ENCODE measurements at regions not wholly inside any gene's neighbourhood (a gene's known extent, or its start where the extent isn't known, plus 50 kb on each side); places are given as distances from the start of the nearest gene placed in this dataset.

DNA sequence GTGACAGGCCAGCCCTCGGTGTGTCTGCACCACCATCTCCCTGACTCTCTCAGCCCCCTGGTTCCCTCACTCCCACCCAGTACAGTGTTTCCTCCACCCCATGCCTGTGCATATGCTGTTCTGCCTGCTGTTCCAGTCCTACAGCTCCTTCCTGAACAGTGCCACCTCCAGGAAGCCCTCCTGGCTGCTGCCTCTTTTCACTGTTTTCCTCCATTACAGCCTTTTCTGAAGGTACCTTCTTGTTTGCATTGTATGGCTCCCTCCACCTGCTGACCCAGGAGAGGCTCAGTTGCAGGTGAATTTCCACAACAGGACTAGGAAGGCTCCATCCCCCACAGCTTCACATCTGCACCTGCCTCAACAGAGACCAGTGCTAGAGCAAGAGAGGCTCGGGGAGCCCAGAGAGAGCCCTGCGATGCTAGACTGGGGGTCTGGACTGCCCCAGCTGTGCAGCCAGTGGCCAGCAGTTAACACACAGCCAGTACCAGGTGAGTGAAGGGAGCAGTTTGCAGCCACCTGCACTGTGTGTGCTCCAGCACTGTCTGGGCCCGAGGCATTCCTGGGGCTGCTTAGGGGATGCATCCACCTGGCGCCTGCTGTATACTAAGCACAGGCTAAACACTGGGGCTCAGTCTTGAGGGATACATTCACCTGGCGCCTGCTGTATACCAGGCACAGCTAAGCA is 92.0 kb downstream of the ADRA2C start:
- CTCF ChIA-PET = no interaction called here
- H3K27ac Mint-ChIP-seq = no peak overlapping the region
- POLR2A ChIA-PET = no interaction called here
- no peak overlapping the region for H3K4me3 Mint-ChIP-seq
- no peaks in the 10 kb centered on the region for H3K4me1 Mint-ChIP-seq (ENCODE audit: low read depth)
- ATAC-seq (no peak), DNase-seq (no peak)
- peaks cover 12% of the 10 kb centered on the region for H3K27me3 Mint-ChIP-seq
- H3K36me3 Mint-ChIP-seq (ENCODE audit: low read depth) = no peaks in the 10 kb centered on the region
- intact Hi-C loops (cut with micrococcal nuclease) = no loop called here
- TF ChIP-seq, protein P1, sequence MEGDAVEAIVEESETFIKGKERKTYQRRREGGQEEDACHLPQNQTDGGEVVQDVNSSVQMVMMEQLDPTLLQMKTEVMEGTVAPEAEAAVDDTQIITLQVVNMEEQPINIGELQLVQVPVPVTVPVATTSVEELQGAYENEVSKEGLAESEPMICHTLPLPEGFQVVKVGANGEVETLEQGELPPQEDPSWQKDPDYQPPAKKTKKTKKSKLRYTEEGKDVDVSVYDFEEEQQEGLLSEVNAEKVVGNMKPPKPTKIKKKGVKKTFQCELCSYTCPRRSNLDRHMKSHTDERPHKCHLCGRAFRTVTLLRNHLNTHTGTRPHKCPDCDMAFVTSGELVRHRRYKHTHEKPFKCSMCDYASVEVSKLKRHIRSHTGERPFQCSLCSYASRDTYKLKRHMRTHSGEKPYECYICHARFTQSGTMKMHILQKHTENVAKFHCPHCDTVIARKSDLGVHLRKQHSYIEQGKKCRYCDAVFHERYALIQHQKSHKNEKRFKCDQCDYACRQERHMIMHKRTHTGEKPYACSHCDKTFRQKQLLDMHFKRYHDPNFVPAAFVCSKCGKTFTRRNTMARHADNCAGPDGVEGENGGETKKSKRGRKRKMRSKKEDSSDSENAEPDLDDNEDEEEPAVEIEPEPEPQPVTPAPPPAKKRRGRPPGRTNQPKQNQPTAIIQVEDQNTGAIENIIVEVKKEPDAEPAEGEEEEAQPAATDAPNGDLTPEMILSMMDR (IDR thresholded peaks at IDR 0.05) = no peak
- H3K9me3 Mint-ChIP-seq = no peaks in the 10 kb centered on the region

DNA sequence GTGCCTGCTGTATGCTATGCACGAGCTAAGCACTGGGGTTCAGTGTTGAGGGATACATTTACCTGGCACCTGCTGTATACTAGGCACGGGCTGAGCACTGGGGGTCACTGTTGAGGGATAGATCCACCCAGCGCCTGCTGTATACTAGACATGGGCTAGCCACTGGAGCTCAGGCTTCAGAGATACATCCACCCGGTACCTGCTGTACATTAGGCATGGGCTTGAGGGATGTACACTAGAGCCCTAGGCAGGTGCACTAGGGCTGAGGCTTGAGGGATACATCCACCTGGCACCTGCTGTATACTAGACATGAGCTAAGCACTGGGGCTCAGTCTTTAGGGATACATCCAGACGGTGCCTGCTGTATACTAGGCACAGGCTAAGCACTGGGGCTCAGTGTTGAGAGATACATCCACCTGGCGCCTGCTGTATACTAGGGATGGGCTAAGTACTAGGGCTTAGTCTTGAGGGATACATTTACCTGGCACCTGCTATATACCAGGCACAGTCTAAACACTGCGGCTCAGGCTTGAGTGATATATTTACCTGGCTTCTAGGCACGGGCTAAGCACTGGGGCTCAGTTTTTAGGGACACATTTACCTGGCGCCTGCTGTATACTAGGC is 92.7 kb downstream of the ADRA2C start:
- POLR2A ChIA-PET = no interaction called here
- TF ChIP-seq, protein P1 (IDR thresholded peaks at IDR 0.05) = no peak
- intact Hi-C loops (cut with micrococcal nuclease) = no loop called here
- H3K27me3 Mint-ChIP-seq = peaks cover 13% of the 10 kb centered on the region
- ATAC-seq (no peak), DNase-seq (no peak)
- CTCF ChIA-PET = no interaction called here
- H3K4me1 Mint-ChIP-seq (ENCODE audit: low read depth) = no peaks in the 10 kb centered on the region
- H3K4me3 Mint-ChIP-seq = no peak overlapping the region
- H3K9me3 Mint-ChIP-seq = no peaks in the 10 kb centered on the region
- no peaks in the 10 kb centered on the region for H3K36me3 Mint-ChIP-seq (ENCODE audit: low read depth)
- no peak overlapping the region for H3K27ac Mint-ChIP-seq

DNA sequence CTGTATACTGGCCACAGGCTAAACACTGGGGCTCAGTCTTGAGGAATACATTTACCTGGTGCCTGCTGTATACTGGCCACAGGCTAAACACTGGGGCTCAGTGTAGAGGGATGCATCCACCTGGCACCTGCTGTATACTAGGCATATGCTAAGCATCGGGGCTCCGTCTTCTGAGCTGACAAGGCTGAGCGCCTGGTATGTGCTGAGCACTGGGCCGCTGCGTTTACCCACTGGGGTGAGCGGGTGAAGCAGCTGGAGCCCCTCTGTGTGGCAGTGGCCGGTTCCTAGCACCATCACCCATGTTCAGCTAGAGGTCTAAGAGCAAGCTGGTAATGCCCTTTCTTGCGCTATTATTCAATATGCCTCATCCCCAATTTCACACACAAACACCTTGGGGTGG is 93.4 kb downstream of the ADRA2C start:
- Mint-ChIP-seq H3K27me3 (peaks cover 10% of the 10 kb centered on the region), H3K9me3 (no peaks in the 10 kb centered on the region), H3K27ac (no peak overlapping the region), H3K4me3 (no peak overlapping the region), H3K4me1 (ENCODE audit: low read depth) (no peaks in the 10 kb centered on the region), H3K36me3 (ENCODE audit: low read depth) (no peaks in the 10 kb centered on the region)
- intact Hi-C loops (cut with micrococcal nuclease) = no loop called here
- no peak for ATAC-seq
- POLR2A ChIA-PET = no interaction called here
- DNase-seq = no peak
- CTCF ChIA-PET = no interaction called here
- TF ChIP-seq, protein P1 (IDR thresholded peaks at IDR 0.05) = no peak

- Mint-ChIP-seq H3K9me3 (no peaks in the 10 kb centered on the region), H3K36me3 (ENCODE audit: low read depth) (no peaks in the 10 kb centered on the region), H3K4me3 (no peak overlapping the region), H3K4me1 (ENCODE audit: low read depth) (no peaks in the 10 kb centered on the region), H3K27me3 (peaks cover 10% of the 10 kb centered on the region), H3K27ac (no peak overlapping the region)
- intact Hi-C loops (cut with micrococcal nuclease) = no loop called here
- TF ChIP-seq, protein P1 (IDR thresholded peaks at IDR 0.05) = no peak
- ATAC-seq = no peak
- ChIA-PET POLR2A (no interaction called here), CTCF (no interaction called here)
- no peak for DNase-seq
These were observed 94.1 kb downstream of the ADRA2C start for GRCh38 chr4:3860061-3860912.
